NCI-H1092 treated with DMSO at 0.1 percent for 48 hours (cell line): ENCODE measurements at regions not wholly inside any gene's neighbourhood (a gene's known extent, or its start where the extent isn't known, plus 50 kb on each side); places are given as distances from the start of the nearest gene placed in this dataset.

Experiments used
- DNase-seq: peaks from one replicate; lab custom pipeline; 2025; lab: John Stamatoyannopoulos, UW

GRCh38 chr2:509888-510287 lies 167.3 kb downstream of the TMEM18 start:
- DNase-seq, result no peak

- no peak for DNase-seq
Measured at GRCh38 chr2:508121-508520, 169.1 kb downstream of the TMEM18 start.

GRCh38 chr2:506866-507265 lies 170.3 kb downstream of the TMEM18 start:
- no peak for DNase-seq

GRCh38 chr2:506451-506850 lies 170.8 kb downstream of the TMEM18 start:
- no peak for DNase-seq

GRCh38 chr2:505941-506340 lies 171.3 kb downstream of the TMEM18 start:
- DNase-seq, result no peak

GRCh38 chr2:503288-503999 lies 173.8 kb downstream of the TMEM18 start:
- no peak for DNase-seq

GRCh38 chr2:502831-503230 lies 174.4 kb downstream of the TMEM18 start:
- no peak for DNase-seq

GRCh38 chr2:501667-502066 lies 175.5 kb downstream of the TMEM18 start:
- no peak for DNase-seq

GRCh38 chr2:501130-501529 lies 176.1 kb downstream of the TMEM18 start:
- no peak for DNase-seq

GRCh38 chr2:499726-500125 lies 177.5 kb downstream of the TMEM18 start:
- DNase-seq, result no peak

GRCh38 chr2:498493-499178 lies 178.6 kb downstream of the TMEM18 start:
- DNase-seq, result no peak

- no peak for DNase-seq
Measured at GRCh38 chr2:497770-498492, 179.3 kb downstream of the TMEM18 start.

GRCh38 chr2:496729-497128 lies 180.5 kb downstream of the TMEM18 start:
- no peak for DNase-seq

GRCh38 chr2:495745-496275 lies 181.4 kb downstream of the TMEM18 start:
- no peak for DNase-seq

- no peak for DNase-seq
Measured at GRCh38 chr2:494853-495252, 182.4 kb downstream of the TMEM18 start.

- DNase-seq, result no peak
Measured at GRCh38 chr2:493228-493627, 184.0 kb downstream of the TMEM18 start.

- DNase-seq, result no peak
Measured at GRCh38 chr2:492178-492577, 185.0 kb downstream of the TMEM18 start.

- DNase-seq, result no peak
Measured at GRCh38 chr2:489838-490237, 187.4 kb downstream of the TMEM18 start.

GRCh38 chr2:489084-489483 lies 188.1 kb downstream of the TMEM18 start:
- no peak for DNase-seq

- DNase-seq, result no peak
Measured at GRCh38 chr2:487186-488079, 189.8 kb downstream of the TMEM18 start.

GRCh38 chr2:486371-486770 lies 190.8 kb downstream of the TMEM18 start:
- no peak for DNase-seq

GRCh38 chr2:481388-481787 lies 193.5 kb upstream of the ALKAL2 start:
- DNase-seq, result no peak
